ENCODE measurements at regions not wholly inside any gene's neighbourhood (a gene's known extent, or its start where the extent isn't known, plus 50 kb on each side); places are given as distances from the start of the nearest gene placed in this dataset.

DNA sequence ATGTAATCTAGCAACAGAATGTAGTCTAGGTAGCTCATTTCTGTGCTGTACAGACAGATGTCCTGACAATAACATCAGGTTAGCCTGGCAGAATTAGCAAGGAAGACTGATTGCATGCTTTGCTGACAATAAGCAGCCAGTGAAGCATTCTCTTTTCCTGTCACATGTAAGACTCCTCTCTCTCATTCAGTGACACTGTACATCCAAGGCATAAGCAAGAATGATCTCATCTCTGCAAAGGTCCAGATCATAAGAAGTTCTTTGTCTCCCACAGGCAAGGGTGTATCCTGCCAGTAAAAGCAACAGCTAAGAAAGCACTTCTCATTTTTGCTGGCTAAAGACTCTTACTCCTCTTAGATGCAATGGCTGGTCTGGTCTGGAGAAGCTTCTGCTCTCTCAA, 861.8 kb downstream of the TAF11L14 start:
- TF ChIP-seq EP300 (IDR thresholded peaks at IDR 0.05) (no peak), POLR2AphosphoS5 (IDR thresholded peaks at IDR 0.05) (no peak), POLR2A (IDR thresholded peaks at IDR 0.05) (no peak)
- TF ChIP-seq, protein P1, sequence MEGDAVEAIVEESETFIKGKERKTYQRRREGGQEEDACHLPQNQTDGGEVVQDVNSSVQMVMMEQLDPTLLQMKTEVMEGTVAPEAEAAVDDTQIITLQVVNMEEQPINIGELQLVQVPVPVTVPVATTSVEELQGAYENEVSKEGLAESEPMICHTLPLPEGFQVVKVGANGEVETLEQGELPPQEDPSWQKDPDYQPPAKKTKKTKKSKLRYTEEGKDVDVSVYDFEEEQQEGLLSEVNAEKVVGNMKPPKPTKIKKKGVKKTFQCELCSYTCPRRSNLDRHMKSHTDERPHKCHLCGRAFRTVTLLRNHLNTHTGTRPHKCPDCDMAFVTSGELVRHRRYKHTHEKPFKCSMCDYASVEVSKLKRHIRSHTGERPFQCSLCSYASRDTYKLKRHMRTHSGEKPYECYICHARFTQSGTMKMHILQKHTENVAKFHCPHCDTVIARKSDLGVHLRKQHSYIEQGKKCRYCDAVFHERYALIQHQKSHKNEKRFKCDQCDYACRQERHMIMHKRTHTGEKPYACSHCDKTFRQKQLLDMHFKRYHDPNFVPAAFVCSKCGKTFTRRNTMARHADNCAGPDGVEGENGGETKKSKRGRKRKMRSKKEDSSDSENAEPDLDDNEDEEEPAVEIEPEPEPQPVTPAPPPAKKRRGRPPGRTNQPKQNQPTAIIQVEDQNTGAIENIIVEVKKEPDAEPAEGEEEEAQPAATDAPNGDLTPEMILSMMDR (IDR thresholded peaks at IDR 0.05): no peak
- Histone ChIP-seq H3K27ac (no peak overlapping the region), H3K36me3 (no peaks in the 10 kb centered on the region), H3K4me1 (no peaks in the 10 kb centered on the region), H3K27me3 (no peaks in the 10 kb centered on the region), H3K4me3 (no peak overlapping the region), H3K9me3 (peaks cover 0 to 6% (median 3%) of the 10 kb centered on the region in 4 donors)
- intact Hi-C loops (cut with DNase I; ENCODE audit: low total_unique reads): no loop called here
- DNase-seq: no peak

GRCh38 chr5:18497089-18497488, 862.8 kb downstream of the TAF11L14 start:
- intact Hi-C loops (cut with DNase I; ENCODE audit: low total_unique reads): no loop called here
- Histone ChIP-seq H3K4me1 (no peaks in the 10 kb centered on the region), H3K4me3 (no peak overlapping the region), H3K27ac (no peak overlapping the region), H3K9me3 (peaks cover 0 to 6% (median 3%) of the 10 kb centered on the region in 4 donors), H3K36me3 (no peaks in the 10 kb centered on the region), H3K27me3 (no peaks in the 10 kb centered on the region)
- TF ChIP-seq EP300 (IDR thresholded peaks at IDR 0.05): no peak
- no peak for TF ChIP-seq POLR2AphosphoS5 (IDR thresholded peaks at IDR 0.05)
- TF ChIP-seq, protein P1 (IDR thresholded peaks at IDR 0.05): no peak
- TF ChIP-seq POLR2A (IDR thresholded peaks at IDR 0.05): no peak
- WGBS, 5 donors: 61 to 84% (median 70%) methylated on average over 2 of the region's 2 CpGs
- DNase-seq: no peak

DNA sequence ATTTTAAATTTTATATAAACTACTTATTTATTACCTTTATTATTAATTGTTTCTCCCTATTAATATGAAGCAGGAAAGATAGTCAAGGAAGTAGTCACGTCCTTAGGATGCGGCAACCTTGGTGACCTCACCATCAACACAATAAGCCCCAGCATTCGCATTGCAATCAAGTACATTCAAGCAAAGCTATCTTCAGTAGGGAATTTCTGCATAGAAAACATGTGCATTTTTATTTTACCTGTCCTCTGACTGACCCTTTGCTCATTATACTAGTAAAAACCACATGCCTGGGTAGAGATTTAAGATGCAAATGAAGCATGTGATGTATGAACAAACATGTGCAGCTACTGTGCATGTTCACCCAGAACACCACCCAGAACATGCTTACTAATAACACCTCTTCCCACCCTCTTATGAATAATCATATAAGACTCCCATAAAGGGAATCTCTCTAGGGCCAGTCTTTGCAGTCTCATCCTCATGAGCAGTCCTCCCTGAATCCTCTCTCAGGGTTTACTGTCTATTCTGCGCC, 869.6 kb downstream of the TAF11L14 start:
- Histone ChIP-seq H3K27ac (no peak overlapping the region), H3K27me3 (no peaks in the 10 kb centered on the region), H3K36me3 (no peaks in the 10 kb centered on the region), H3K4me3 (no peak overlapping the region), H3K9me3 (no peaks in the 10 kb centered on the region), H3K4me1 (no peaks in the 10 kb centered on the region)
- 84 to 91% (median 88%) methylated on average over 4 of the region's 4 CpGs for WGBS, 5 donors
- TF ChIP-seq POLR2AphosphoS5 (IDR thresholded peaks at IDR 0.05): no peak
- intact Hi-C loops (cut with DNase I; ENCODE audit: low total_unique reads): no loop called here
- DNase-seq: no peak

- no peak overlapping the region for H3K4me3 ChIP-seq
- H3K27me3 ChIP-seq: no peaks in the 10 kb centered on the region
- no peak for DNase-seq
- H3K36me3 ChIP-seq: no peaks in the 10 kb centered on the region
- intact Hi-C loops (cut with DNase I; ENCODE audit: low total_unique reads): no loop called here
- H3K4me1 ChIP-seq: no peaks in the 10 kb centered on the region
- 32 to 65% (median 40%) methylated on average over 1 of the region's 1 CpG for WGBS, 5 donors
- H3K27ac ChIP-seq: no peak overlapping the region
- TF ChIP-seq, protein P1 (IDR thresholded peaks at IDR 0.05): no peak
- no peak for TF ChIP-seq POLR2A (IDR thresholded peaks at IDR 0.05)
- peaks cover 0 to 10% (median 0%) of the 10 kb centered on the region in 4 donors for H3K9me3 ChIP-seq
Observed at GRCh38 chr5:18507114-18507513, 872.9 kb downstream of the TAF11L14 start.

DNA sequence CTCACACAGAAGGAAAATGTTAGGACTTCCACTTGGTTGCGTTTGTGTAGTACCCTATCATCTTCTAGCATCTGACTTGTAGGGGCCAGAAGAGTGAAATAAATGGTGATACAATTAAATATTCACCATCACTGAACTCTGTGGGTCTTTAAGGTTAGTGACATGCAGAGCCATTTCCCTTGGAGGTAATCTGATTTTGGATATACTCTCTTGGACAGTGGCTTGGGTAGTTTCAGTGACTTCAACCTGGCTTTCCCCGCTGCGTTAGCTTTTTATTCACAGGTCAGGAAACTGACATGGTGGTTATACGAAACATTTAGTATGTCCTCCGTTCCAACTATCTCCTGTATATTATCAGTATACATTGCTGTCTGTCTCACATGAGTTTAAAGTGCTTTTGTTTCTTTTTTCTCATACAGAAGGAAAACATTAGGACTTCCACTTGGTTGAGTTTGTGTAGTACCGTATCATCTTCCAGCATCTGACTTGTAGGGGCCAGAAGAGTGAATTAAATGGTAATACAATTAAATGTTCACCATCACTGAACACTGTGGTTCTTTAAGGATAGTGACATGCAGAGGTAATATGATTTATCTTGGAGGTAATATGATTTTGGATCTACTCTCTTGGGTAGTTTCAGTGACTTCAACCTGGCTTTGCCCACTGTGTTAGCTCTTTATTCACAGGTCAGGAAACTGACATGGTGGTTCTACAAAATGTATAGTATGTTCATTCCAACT, 883.6 kb downstream of the TAF11L14 start:
- H3K27ac ChIP-seq: no peak overlapping the region
- intact Hi-C loops (cut with DNase I; ENCODE audit: low total_unique reads): no loop called here
- no peaks in the 10 kb centered on the region for H3K27me3 ChIP-seq
- H3K9me3 ChIP-seq: peaks cover 0 to 21% (median 9%) of the 10 kb centered on the region in 4 donors
- DNase-seq: no peak
- no peaks in the 10 kb centered on the region for H3K36me3 ChIP-seq
- no peaks in the 10 kb centered on the region for H3K4me1 ChIP-seq
- WGBS, 5 donors: 83 to 91% (median 87%) methylated on average over 6 of the region's 6 CpGs
- no peak overlapping the region for H3K4me3 ChIP-seq
- TF ChIP-seq POLR2AphosphoS5 (IDR thresholded peaks at IDR 0.05): no peak
- TF ChIP-seq EP300 (IDR thresholded peaks at IDR 0.05): no peak
- no peak for TF ChIP-seq POLR2A (IDR thresholded peaks at IDR 0.05)
- TF ChIP-seq, protein P1 (IDR thresholded peaks at IDR 0.05): no peak
